Chondrocyte (in vitro differentiated cells): ENCODE measurements at regions not wholly inside any gene's neighbourhood (a gene's known extent, or its start where the extent isn't known, plus 50 kb on each side); places are given as distances from the start of the nearest gene placed in this dataset.
A peak's percentile ranks its signal among the peaks of the same experiment; 100 is the strongest.

ENCODE experiments used
- DNase-seq: peaks from one replicate; pipeline ENCODE4 v3.0.0; 2021; ENCODE audit warnings: mixed read lengths, low spot score
- H3K27ac Mint-ChIP-seq: one replicate; pipeline ENCODE4 v1.8.0; 2021; ENCODE audit warnings: mild to moderate bottlenecking, moderate library complexity, mixed read lengths; ENCODE audit not compliant: unreplicated experiment
- H3K27me3 Mint-ChIP-seq: 2 replicates; pipeline ENCODE4 v1.8.0; 2021; ENCODE audit warnings: low read depth, mixed read lengths
- H3K36me3 Mint-ChIP-seq: 2 replicates; pipeline ENCODE4 v1.8.0; 2021; ENCODE audit warnings: low read depth, mixed read lengths
- H3K4me1 Mint-ChIP-seq: 2 replicates; pipeline ENCODE4 v1.8.0; 2021; ENCODE audit warnings: low read depth, mild to moderate bottlenecking, mixed read lengths
- H3K4me3 Mint-ChIP-seq: one replicate; pipeline ENCODE4 v1.8.0; 2021; ENCODE audit warnings: mild to moderate bottlenecking, moderate library complexity, mixed read lengths; ENCODE audit not compliant: unreplicated experiment
- H3K9me3 Mint-ChIP-seq: 2 replicates; pipeline ENCODE4 v1.8.0; 2021; ENCODE audit warnings: low read depth, mixed read lengths
- TF ChIP-seq, protein P1 (sequence below): fragments of 200-600 bp; sonication (generic); IDR thresholded peaks from 2 replicates; pipeline ENCODE4 v1.5.0; 2021; ENCODE audit warnings: antibody characterized with exemption, mild to moderate bottlenecking, moderate library complexity

GRCh38 chr4:185919107-185919506 lies 107.1 kb upstream of the SORBS2 start:
- Mint-ChIP-seq H3K27ac (no peak overlapping the region), H3K4me3 (no peak overlapping the region)
- no peak for DNase-seq

DNA sequence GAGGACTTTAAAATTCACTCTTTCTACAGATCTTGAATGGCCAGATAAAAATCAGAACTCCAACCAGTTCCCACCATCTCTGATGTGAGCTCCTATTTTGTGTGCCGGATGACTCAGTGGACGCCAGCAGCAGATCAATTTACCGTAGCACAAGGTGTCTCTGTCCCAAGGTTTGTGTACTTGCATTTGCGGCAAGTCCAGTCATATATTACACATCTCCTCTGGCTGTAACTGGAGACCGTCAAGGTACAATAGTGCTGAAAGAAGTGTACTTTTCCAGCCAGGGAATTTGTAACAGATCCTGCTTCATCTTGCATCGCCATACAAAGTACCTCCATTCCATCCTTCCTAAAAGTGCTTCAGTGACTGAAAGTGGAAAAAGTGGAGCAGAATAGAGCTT lies 108.2 kb upstream of the SORBS2 start:
- H3K27ac Mint-ChIP-seq = no peak overlapping the region
- peaks cover 36% of the 10 kb centered on the region for H3K4me1 Mint-ChIP-seq
- H3K4me3 Mint-ChIP-seq = no peak overlapping the region
- H3K9me3 Mint-ChIP-seq = peaks cover 3% of the 10 kb centered on the region
- TF ChIP-seq, protein P1, sequence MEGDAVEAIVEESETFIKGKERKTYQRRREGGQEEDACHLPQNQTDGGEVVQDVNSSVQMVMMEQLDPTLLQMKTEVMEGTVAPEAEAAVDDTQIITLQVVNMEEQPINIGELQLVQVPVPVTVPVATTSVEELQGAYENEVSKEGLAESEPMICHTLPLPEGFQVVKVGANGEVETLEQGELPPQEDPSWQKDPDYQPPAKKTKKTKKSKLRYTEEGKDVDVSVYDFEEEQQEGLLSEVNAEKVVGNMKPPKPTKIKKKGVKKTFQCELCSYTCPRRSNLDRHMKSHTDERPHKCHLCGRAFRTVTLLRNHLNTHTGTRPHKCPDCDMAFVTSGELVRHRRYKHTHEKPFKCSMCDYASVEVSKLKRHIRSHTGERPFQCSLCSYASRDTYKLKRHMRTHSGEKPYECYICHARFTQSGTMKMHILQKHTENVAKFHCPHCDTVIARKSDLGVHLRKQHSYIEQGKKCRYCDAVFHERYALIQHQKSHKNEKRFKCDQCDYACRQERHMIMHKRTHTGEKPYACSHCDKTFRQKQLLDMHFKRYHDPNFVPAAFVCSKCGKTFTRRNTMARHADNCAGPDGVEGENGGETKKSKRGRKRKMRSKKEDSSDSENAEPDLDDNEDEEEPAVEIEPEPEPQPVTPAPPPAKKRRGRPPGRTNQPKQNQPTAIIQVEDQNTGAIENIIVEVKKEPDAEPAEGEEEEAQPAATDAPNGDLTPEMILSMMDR = no peak
- no peak for DNase-seq
- H3K36me3 Mint-ChIP-seq = peaks cover 2% of the 10 kb centered on the region
- no peaks in the 10 kb centered on the region for H3K27me3 Mint-ChIP-seq

More at GRCh38 chr4:185919107-185919506, 107.1 kb upstream of the SORBS2 start:
- Mint-ChIP-seq H3K4me1 (peaks cover 46% of the 10 kb centered on the region), H3K9me3 (peaks cover 3% of the 10 kb centered on the region), H3K27me3 (no peaks in the 10 kb centered on the region), H3K36me3 (peaks cover 2% of the 10 kb centered on the region)
- TF ChIP-seq, protein P1 = no peak

DNA sequence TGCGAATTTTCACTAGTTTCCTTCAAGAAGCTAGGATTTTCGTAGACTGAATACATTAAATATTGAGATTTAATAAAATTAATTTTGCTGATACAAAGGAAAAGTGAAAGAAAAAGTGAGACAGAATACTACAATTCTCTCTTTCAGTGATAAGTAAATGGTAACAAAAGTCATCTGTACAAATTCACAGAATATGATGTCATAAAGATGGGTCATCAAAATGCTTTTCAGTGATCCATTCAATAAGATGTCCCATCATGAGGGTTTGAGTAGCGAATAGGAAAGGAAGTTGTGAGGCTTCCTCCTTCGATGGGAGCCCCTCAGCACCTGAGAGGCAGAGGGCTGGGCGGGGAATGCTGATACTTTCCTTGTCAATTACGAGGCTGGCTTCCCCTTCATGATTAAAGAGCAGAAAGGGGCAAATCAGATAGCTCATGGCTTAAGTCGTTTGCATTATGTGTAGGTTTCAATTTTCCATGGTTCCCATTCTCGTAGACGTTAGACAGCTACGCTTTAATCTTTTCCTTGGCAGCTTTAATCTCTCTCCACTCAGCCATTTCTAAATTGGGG lies 108.8 kb upstream of the SORBS2 start:
- no peak for DNase-seq
- no peaks in the 10 kb centered on the region for H3K27me3 Mint-ChIP-seq
- peaks cover 3% of the 10 kb centered on the region for H3K9me3 Mint-ChIP-seq
- TF ChIP-seq, protein P1 = no peak
- peaks cover 2% of the 10 kb centered on the region for H3K36me3 Mint-ChIP-seq
- no peak overlapping the region for H3K27ac Mint-ChIP-seq
- no peak overlapping the region for H3K4me3 Mint-ChIP-seq
- H3K4me1 Mint-ChIP-seq = peaks cover 30% of the 10 kb centered on the region

- TF ChIP-seq, protein P1 = no peak
- Mint-ChIP-seq H3K27me3 (no peaks in the 10 kb centered on the region), H3K36me3 (peaks cover 2% of the 10 kb centered on the region), H3K9me3 (peaks cover 3% of the 10 kb centered on the region), H3K27ac (peak overlapping the region; percentile 78), H3K4me3 (peak overlapping the region; percentile 7), H3K4me1 (peaks cover 27% of the 10 kb centered on the region)
- DNase-seq = no peak
Observed at GRCh38 chr4:185921583-185922555, 109.9 kb upstream of the SORBS2 start.

DNA sequence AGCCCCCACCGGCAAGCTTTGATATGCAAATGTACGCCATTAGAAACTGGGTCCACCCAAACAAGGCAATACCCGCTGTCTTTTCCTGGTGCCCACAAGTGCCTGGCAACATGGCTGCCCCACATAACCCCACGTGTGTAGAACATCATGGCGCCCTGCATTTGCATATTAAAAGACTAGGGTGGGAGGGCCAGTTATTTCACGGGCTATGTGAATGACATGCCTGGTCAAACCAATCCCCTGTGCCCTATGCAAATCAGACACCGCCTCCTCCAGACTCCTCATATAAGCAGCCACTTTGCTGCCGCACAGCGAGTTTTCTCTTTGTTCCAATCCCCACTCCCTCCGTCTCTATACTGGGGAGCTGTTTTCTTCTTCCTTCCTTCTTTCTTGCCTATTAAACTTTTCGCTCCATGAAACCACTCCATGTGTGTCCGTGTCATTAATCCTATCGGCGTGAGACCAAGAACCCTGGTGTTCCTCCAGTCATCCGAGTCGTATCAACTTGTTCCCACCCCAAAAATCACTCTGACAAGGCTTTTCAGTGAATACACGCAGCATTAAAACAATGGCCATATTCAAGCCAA lies 112.6 kb upstream of the SORBS2 start:
- Mint-ChIP-seq H3K4me1 (peaks cover 34% of the 10 kb centered on the region), H3K36me3 (peaks cover 2% of the 10 kb centered on the region), H3K27ac (no peak overlapping the region), H3K4me3 (no peak overlapping the region), H3K27me3 (no peaks in the 10 kb centered on the region), H3K9me3 (peaks cover 3% of the 10 kb centered on the region)
- DNase-seq = no peak
- TF ChIP-seq, protein P1 = no peak
